Stimulated activated CD4-positive, alpha-beta T cell treated with anti-CD3 and anti-CD28 coated beads, Interleukin-4, amount 100 ng/mL, for 24 hours (primary cell): ENCODE measurements at regions not wholly inside any gene's neighbourhood (a gene's known extent, or its start where the extent isn't known, plus 50 kb on each side); places are given as distances from the start of the nearest gene placed in this dataset.
"Not testable (repeated sequence)": the region's sequence is repeated elsewhere in the genome, so short reads cannot be mapped to it uniquely, and the experiment has no call there.

Experiments
- DNase-seq: peaks from one replicate; pipeline ENCODE4 v3.0.0-alpha.2; 2020

- no peak for DNase-seq
Measured at GRCh38 chr20:43836790-43837189, 77.9 kb upstream of the TOX2 start.

DNA sequence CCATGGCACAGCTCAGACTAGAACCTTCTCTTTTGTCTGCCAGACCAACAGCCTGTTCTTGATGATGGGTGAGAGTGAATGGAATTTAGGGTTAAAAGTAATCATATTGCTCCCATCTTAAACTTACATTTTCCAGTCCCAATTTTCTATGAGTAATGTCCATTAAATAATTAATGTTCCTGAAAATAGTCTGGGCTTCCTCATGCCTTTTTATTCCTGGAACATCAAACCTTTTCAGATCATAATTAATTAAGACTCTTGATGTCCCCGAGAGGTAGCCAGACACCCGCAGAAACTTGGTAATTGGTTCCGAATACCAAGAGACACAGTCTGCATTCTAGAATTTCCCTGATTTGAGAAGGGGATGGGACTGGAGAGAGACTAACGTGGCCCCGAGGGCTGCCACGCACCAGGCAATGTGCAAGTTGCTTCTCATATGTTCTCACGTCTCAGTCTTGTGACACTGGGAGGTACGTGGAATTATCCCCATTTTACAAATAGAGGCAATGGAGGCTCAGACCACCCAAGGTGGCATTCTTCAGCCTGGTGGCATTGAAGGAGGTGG is 78.6 kb upstream of the TOX2 start:
- DNase-seq: no peak

- DNase-seq: no peak
Measured at GRCh38 chr20:43833511-43834395, 80.9 kb upstream of the TOX2 start.

- no peak for DNase-seq
Measured at GRCh38 chr20:43832961-43833360, 81.7 kb upstream of the TOX2 start.

DNA sequence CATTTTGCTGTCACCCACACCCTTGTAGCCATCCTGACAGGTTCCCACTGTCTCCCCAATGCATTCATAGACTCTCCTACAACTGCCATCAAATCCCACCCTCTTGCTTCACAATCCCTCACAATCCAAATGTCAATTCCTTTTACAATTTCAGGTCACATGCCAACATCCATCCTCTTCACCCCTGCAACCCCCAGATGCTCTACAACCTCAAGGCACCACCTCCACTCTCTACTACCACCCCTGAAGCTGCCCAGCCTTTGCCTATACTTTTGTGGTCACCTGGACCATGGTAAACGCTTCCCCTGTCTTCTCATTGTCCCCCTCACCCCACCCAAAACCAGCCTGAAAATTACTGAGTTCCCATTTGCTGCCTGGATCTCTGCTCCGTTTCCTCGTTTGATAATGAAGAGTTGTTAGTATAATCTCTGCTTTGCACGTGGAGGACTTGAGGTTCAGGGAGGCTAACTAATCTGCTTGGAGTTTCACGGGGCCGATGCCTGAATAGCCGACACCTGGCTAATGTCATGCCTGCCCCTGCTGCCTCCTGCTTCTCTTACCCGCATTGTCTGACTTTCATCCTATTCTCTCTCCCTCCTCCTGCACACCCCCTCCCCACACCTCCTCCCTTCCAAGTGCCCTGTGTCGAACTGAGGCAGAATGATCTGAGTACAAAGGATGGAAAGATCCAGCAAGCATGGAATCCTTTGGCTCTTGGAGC is 82.4 kb upstream of the TOX2 start:
- DNase-seq: no peak

GRCh38 chr20:43831481-43832065 is 83.1 kb upstream of the TOX2 start:
- no peak for DNase-seq

GRCh38 chr20:43830883-43831282 is 83.8 kb upstream of the TOX2 start:
- no peak for DNase-seq

- DNase-seq: no peak
Measured at GRCh38 chr20:43829951-43830690, 84.5 kb upstream of the TOX2 start.

DNA sequence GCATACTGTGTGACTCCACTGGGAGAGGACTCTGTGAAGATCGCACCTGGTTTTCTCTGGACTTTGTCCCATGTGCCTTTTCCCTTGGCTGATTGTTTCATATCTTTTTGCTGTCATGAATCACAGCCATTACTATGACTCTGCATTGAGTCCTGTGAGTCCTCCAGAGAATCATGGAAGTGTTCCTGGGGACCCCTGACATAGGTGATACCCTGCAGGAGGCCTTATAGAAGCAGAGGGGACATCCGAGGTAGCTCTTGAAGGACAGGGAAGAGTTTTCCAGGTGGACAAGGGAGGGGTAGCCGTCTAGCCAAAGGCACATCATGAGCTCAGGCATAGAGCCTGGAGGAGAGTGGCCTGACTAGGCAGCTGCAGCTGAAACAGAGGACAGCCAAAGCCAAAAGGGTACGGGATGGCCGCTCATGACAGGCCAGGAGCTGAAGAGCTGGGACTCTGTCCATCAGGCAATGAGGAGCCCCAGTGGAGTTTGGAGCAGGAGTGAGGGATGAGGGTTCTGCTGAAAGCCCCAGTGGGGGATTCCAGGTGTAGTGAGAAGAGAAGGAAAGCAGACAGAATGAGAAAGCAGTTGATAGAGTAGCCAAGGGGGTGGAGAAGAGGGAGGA is 86.6 kb upstream of the TOX2 start:
- no peak for DNase-seq

GRCh38 chr20:43826943-43827342 is 87.7 kb upstream of the TOX2 start:
- not testable (repeated sequence) for DNase-seq

GRCh38 chr20:43825581-43825980 is 89.1 kb upstream of the TOX2 start:
- DNase-seq: no peak

- no peak for DNase-seq
Measured at GRCh38 chr20:43825051-43825402, 89.6 kb upstream of the TOX2 start.

GRCh38 chr20:43824309-43825050 is 90.2 kb upstream of the TOX2 start:
- no peak for DNase-seq

GRCh38 chr20:43821795-43822194 is 92.9 kb upstream of the TOX2 start:
- DNase-seq: peak; percentile 30

GRCh38 chr20:43820731-43821330 is 93.8 kb upstream of the TOX2 start:
- DNase-seq: no peak

- no peak for DNase-seq
Measured at GRCh38 chr20:43812216-43812615, 85.4 kb upstream of the GTSF1L start.

DNA sequence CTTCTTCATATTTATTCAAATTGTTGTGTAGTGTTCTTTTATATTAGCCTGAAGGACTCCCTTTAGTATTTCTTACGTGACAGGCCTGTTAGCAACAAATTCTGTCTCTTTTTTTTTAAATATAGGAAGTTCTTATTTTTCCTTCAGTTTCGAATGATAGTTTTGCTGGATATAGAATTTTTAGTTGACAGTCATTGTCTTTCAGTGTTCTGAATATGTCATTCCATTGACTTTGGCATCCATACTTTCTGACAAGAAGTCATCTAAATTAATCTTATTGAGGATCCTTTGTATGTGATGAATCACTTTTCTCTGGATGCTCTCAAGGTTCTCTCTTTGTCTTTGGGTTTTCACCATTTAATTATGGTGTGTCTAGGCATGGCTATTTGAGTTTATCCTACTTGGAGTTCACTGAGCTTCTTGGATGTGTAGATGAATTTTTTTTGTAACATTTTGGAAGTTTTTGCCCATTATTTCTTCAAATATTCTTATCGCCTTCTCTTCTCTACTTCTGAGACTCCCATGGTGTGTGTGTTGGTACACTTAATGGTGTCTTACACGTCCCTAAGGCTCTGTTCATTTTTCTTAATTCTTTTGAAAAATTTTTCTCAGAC is 82.5 kb upstream of the GTSF1L start:
- DNase-seq: no peak

DNA sequence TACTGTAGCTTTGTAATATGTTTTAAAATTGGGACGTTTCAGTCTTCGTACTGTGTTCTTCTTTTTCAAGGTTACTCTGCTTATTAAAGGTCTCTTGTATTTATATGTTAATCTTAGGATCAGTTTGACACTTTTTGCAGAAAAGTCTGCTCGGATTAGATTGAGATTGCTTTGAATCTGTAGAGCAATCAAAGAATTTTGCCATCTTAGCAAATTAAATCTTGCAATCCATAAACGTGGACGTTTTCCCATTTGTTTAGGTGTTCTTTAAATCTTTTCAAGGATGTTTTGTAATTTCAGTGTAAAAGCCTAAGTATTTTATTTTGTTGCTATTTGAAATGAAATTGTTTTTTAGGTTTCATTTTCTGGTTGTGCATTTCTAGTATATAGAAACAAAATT is 78.0 kb upstream of the GTSF1L start:
- DNase-seq: no peak

DNA sequence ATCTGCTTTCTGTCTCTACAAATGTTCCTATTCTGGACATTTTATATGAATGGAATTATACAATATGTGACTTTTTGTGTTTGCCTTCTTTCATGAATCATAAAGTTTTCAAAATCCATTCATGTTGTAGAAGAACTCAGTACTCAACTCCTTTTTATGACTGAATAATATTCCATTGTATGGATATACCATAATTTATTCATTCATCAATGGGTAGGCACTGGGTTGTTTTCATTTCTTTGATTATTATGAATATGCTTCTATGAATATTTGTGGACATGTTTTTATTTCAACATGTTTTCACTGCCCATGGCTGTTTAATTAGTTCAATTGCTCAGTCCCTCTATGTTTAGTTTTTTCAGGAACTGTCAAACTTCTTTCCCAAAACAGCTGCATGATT is 76.5 kb upstream of the GTSF1L start:
- no peak for DNase-seq

DNA sequence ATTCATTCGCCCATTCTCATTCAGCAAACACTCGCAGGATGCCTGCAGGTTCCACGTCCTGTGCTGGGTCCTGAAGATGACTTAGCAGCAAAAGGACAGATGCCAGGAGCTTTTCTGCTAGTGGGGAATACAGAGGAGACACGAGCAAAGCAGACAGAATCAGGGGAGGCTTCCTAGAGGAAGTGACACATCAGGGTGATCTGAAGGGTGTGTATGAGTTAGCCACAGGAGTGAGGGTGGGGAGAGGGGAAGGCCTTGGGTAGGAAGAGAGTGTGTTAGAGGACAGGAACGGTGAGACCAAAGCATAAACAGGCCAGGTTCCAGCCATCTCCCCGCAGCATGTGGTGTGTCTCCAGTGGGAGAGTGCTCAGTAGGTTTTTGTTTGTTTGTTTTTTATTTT is 73.4 kb upstream of the GTSF1L start:
- no peak for DNase-seq

DNA sequence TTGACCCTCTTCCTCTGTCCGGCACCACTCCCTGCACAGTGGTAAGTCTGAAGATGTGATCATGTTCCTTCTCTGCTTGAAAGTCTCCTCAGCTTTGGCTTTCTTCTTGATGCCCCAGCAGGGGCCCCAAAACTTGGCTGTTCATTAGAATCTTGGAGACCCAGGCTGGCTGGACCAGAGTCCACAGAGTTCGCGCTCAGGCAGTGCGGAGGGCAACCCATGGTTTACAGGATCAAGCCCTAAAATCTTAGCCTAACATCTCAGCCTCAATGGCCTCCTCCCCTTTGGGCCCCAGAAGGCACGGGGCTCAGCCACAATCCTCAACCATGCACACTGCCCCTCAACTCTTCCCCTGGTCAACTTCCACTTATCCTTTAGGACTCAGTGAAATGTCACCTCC is 72.9 kb upstream of the GTSF1L start:
- no peak for DNase-seq
